ENCODE measurements at regions not wholly inside any gene's neighbourhood (a gene's known extent, or its start where the extent isn't known, plus 50 kb on each side); places are given as distances from the start of the nearest gene placed in this dataset.

GRCh38 chr9:117903453-117903852 lies 199.2 kb downstream of the TLR4 start:
- TF ChIP-seq MYC (IDR thresholded peaks at IDR 0.05; ENCODE audit: low read depth, low read length) (no peak), POLR2A (IDR thresholded peaks at IDR 0.05; ENCODE audit: extremely low read depth, insufficient read length) (no peak)
- TF ChIP-seq, protein P1, sequence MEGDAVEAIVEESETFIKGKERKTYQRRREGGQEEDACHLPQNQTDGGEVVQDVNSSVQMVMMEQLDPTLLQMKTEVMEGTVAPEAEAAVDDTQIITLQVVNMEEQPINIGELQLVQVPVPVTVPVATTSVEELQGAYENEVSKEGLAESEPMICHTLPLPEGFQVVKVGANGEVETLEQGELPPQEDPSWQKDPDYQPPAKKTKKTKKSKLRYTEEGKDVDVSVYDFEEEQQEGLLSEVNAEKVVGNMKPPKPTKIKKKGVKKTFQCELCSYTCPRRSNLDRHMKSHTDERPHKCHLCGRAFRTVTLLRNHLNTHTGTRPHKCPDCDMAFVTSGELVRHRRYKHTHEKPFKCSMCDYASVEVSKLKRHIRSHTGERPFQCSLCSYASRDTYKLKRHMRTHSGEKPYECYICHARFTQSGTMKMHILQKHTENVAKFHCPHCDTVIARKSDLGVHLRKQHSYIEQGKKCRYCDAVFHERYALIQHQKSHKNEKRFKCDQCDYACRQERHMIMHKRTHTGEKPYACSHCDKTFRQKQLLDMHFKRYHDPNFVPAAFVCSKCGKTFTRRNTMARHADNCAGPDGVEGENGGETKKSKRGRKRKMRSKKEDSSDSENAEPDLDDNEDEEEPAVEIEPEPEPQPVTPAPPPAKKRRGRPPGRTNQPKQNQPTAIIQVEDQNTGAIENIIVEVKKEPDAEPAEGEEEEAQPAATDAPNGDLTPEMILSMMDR (IDR thresholded peaks at IDR 0.05; ENCODE audit: low read depth, low read length), result no peak
- TF ChIP-seq, protein P2, sequence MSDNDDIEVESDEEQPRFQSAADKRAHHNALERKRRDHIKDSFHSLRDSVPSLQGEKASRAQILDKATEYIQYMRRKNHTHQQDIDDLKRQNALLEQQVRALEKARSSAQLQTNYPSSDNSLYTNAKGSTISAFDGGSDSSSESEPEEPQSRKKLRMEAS (IDR thresholded peaks at IDR 0.05; ENCODE audit: low read depth, low read length), result no peak
- no peak for DNase-seq (ENCODE audit: low read depth)
- H3K4me3 ChIP-seq (ENCODE audit: low read depth, low read length), result no peak overlapping the region

DNA sequence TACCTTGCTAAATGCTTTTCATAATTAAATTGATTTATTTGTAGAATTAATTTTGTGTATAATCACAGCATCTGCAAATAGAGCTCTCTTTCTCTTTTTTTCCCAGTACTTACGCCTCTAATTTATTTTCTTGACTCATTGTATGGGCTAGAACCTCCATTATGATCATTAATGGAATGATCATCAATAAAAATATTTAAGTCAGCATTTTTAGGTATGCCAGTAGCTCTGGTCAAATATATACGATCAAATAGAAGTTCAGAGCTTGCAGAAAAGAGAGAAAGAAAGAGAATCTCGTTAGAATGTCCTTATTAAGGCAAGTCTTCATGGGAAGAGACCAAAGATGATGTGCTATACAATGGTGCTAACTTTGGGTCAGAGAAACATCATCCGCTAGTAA lies 202.6 kb downstream of the TLR4 start:
- TF ChIP-seq, protein P2 (IDR thresholded peaks at IDR 0.05; ENCODE audit: low read depth, low read length), result no peak
- TF ChIP-seq, protein P1 (IDR thresholded peaks at IDR 0.05; ENCODE audit: low read depth, low read length), result no peak
- TF ChIP-seq MYC (IDR thresholded peaks at IDR 0.05; ENCODE audit: low read depth, low read length) (no peak), POLR2A (IDR thresholded peaks at IDR 0.05; ENCODE audit: extremely low read depth, insufficient read length) (no peak)
- DNase-seq (ENCODE audit: low read depth), result no peak
- H3K4me3 ChIP-seq (ENCODE audit: low read depth, low read length), result no peak overlapping the region

- no peak overlapping the region for H3K4me3 ChIP-seq (ENCODE audit: low read depth, low read length)
- DNase-seq (ENCODE audit: low read depth), result no peak
- TF ChIP-seq, protein P1 (IDR thresholded peaks at IDR 0.05; ENCODE audit: low read depth, low read length), result no peak
- TF ChIP-seq POLR2A (IDR thresholded peaks at IDR 0.05; ENCODE audit: extremely low read depth, insufficient read length) (no peak), MYC (IDR thresholded peaks at IDR 0.05; ENCODE audit: low read depth, low read length) (no peak)
- TF ChIP-seq, protein P2 (IDR thresholded peaks at IDR 0.05; ENCODE audit: low read depth, low read length), result no peak
Measured at GRCh38 chr9:117907420-117907819, 203.2 kb downstream of the TLR4 start.

- no peak overlapping the region for H3K4me3 ChIP-seq (ENCODE audit: low read depth, low read length)
- no peak for DNase-seq (ENCODE audit: low read depth)
- TF ChIP-seq, protein P2 (IDR thresholded peaks at IDR 0.05; ENCODE audit: low read depth, low read length), result no peak
- TF ChIP-seq MYC (IDR thresholded peaks at IDR 0.05; ENCODE audit: low read depth, low read length), result no peak
- TF ChIP-seq, protein P1 (IDR thresholded peaks at IDR 0.05; ENCODE audit: low read depth, low read length), result no peak
- TF ChIP-seq POLR2A (IDR thresholded peaks at IDR 0.05; ENCODE audit: extremely low read depth, insufficient read length), result no peak
Measured at GRCh38 chr9:117916291-117916690, 212.1 kb downstream of the TLR4 start.

GRCh38 chr9:117917873-117918272 lies 213.7 kb downstream of the TLR4 start:
- TF ChIP-seq MYC (IDR thresholded peaks at IDR 0.05; ENCODE audit: low read depth, low read length) (no peak), POLR2A (IDR thresholded peaks at IDR 0.05; ENCODE audit: extremely low read depth, insufficient read length) (no peak)
- TF ChIP-seq, protein P2 (IDR thresholded peaks at IDR 0.05; ENCODE audit: low read depth, low read length), result no peak
- TF ChIP-seq, protein P1 (IDR thresholded peaks at IDR 0.05; ENCODE audit: low read depth, low read length), result no peak
- DNase-seq (ENCODE audit: low read depth), result no peak

More at GRCh38 chr9:117917873-117918272, 213.7 kb downstream of the TLR4 start:
- H3K4me3 ChIP-seq (ENCODE audit: low read depth, low read length), result no peak overlapping the region
